ENCODE measurements at regions not wholly inside any gene's neighbourhood (a gene's known extent, or its start where the extent isn't known, plus 50 kb on each side); places are given as distances from the start of the nearest gene placed in this dataset.

- ChIA-PET POLR2A (ENCODE audit: low non-redundant PET) (no interaction called here), CTCF (no interaction called here)
- no peak for DNase-seq (ENCODE audit: low spot score)
- no peak overlapping the region for H3K27ac ChIP-seq
- TF ChIP-seq CTCF (conservative IDR thresholded peaks at IDR 0.05; ENCODE audit: low read depth): no peak
These were observed 1008.4 kb downstream of the JRKL start for GRCh38 chr11:97398246-97398645.

DNA sequence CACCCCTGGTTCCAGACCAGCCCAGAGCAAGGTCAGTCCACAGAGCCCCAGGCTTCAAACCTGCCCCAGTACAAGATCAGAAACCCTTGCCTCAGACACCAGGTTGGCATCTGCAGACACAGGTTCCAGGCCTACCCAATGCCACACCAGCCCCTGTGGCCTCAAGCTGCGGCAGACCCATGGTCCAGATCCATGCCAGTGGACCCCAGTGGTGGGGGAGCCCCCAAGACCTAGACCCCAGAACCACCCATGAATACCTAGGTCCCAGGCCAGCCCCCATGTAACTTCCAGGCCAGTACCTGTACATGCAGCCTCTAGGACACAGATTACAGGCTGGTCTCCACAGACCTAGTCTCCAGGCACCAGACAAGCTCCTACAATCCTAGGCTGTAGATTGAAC lies 1019.3 kb downstream of the JRKL start:
- TF ChIP-seq CTCF (conservative IDR thresholded peaks at IDR 0.05; ENCODE audit: low read depth): no peak
- no peak overlapping the region for H3K27ac ChIP-seq
- no peak for DNase-seq (ENCODE audit: low spot score)
- CTCF ChIA-PET: no interaction called here
- POLR2A ChIA-PET (ENCODE audit: low non-redundant PET): no interaction called here

- TF ChIP-seq CTCF (conservative IDR thresholded peaks at IDR 0.05; ENCODE audit: low read depth): no peak
- ChIA-PET CTCF (no interaction called here), POLR2A (ENCODE audit: low non-redundant PET) (no interaction called here)
- DNase-seq (ENCODE audit: low spot score): no peak
- H3K27ac ChIP-seq: no peak overlapping the region
These were observed 1025.0 kb downstream of the JRKL start for GRCh38 chr11:97414801-97415200.

DNA sequence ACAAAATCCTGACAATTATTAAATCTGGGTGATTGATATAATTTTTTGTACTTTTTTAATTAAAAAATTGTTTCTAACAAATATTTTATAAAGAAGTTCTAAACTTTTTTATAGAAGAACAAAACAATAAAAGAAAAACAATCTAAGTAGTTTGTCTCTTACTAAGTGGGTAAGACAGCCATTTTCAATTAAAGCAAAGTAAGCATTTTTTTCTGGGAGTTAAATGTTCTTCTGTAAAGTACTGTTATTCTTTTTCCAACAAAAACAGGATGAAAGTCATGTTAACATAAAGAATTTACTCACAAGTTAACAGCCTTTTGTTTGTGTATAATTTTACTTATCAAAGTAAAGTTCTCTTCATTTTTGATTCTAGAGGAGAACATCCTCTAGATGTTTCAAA lies 1029.9 kb downstream of the JRKL start:
- TF ChIP-seq CTCF (conservative IDR thresholded peaks at IDR 0.05; ENCODE audit: low read depth): no peak
- CTCF ChIA-PET: no interaction called here
- H3K27ac ChIP-seq: no peak overlapping the region
- POLR2A ChIA-PET (ENCODE audit: low non-redundant PET): no interaction called here
- no peak for DNase-seq (ENCODE audit: low spot score)

- POLR2A ChIA-PET (ENCODE audit: low non-redundant PET): no interaction called here
- CTCF ChIA-PET: no interaction called here
- no peak overlapping the region for H3K27ac ChIP-seq
- no peak for TF ChIP-seq CTCF (conservative IDR thresholded peaks at IDR 0.05; ENCODE audit: low read depth)
- no peak for DNase-seq (ENCODE audit: low spot score)
These were observed 1038.5 kb downstream of the JRKL start for GRCh38 chr11:97428247-97428790.

GRCh38 chr11:97430877-97431276 lies 1041.1 kb downstream of the JRKL start:
- no peak overlapping the region for H3K27ac ChIP-seq
- TF ChIP-seq CTCF (conservative IDR thresholded peaks at IDR 0.05; ENCODE audit: low read depth): no peak
- DNase-seq (ENCODE audit: low spot score): no peak
- ChIA-PET POLR2A (ENCODE audit: low non-redundant PET) (no interaction called here), CTCF (no interaction called here)

DNA sequence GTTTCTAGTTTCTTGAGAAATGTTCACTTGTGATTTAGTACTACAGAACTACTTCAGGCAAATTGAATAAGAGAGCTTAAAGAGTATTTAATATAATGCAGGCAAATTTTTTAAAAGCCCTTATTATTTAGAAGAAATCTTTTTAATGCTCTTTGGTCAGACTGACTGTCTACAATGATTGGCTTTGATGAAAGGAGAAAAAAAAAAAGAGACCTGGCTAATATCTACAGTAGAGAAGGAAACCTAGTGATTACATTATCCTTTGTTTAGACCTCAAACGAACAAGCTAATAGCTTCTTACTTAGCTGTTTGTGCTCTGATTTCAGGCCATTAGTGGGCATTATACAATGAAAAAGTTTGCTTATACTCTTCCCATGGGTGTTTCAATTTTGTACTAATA lies 1043.1 kb downstream of the JRKL start:
- no peak for DNase-seq (ENCODE audit: low spot score)
- no peak overlapping the region for H3K27ac ChIP-seq
- no peak for TF ChIP-seq CTCF (conservative IDR thresholded peaks at IDR 0.05; ENCODE audit: low read depth)
- ChIA-PET CTCF (no interaction called here), POLR2A (ENCODE audit: low non-redundant PET) (no interaction called here)

Data from RWPE1 (cell line).